ENCODE measurements at regions not wholly inside any gene's neighbourhood (a gene's known extent, or its start where the extent isn't known, plus 50 kb on each side); places are given as distances from the start of the nearest gene placed in this dataset.

- no peak for TF ChIP-seq CTCF (IDR thresholded peaks at IDR 0.05; ENCODE audit: extremely low read depth in 1 of 2, insufficient read depth in 1 of 2, low read depth in 1 of 2, low read length in 2 of 2)
- TF ChIP-seq MAX (IDR thresholded peaks at IDR 0.05; ENCODE audit: insufficient read depth, insufficient read length), result no peak
- TF ChIP-seq POLR2A (IDR thresholded peaks at IDR 0.05; ENCODE audit: low read depth, low read length), result no peak
- TF ChIP-seq MYC (IDR thresholded peaks at IDR 0.05; ENCODE audit: low read depth, low read length), result no peak
- TF ChIP-seq GATA2 (IDR thresholded peaks at IDR 0.05; ENCODE audit: insufficient read depth, insufficient read length, low read depth, low read length), result no peak
Observed at GRCh38 chr12:46487567-46488131, 115.1 kb upstream of the SLC38A2 start.

Data from endothelial cell of umbilical vein (primary cell).